Liver (tissue), 8 donors: ENCODE measurements at regions not wholly inside any gene's neighbourhood (a gene's known extent, or its start where the extent isn't known, plus 50 kb on each side); places are given as distances from the start of the nearest gene placed in this dataset.

Source experiments
- DNase-seq: peaks from one replicate; pipeline ENCODE4 v3.0.0-alpha.2; 2017; ENCODE audit warnings: low spot score
- H3K27ac ChIP-seq, 2 donors: one replicate each; pipeline ENCODE4 v1.7.0; 2013; ENCODE audit warnings: inconsistent platforms in 2 of 2, low read length in 2 of 2, control low read depth in 1 of 2, low read depth in 1 of 2, mild to moderate bottlenecking in 1 of 2
- H3K27me3 ChIP-seq, 4 donors: one replicate each; pipeline versions ENCODE4 v1.6.1 to v1.7.0; 2013; ENCODE audit warnings: low read length in 3 of 4, inconsistent platforms in 1 of 4, mild to moderate bottlenecking in 1 of 4, moderate library complexity in 1 of 4; ENCODE audit not compliant: control insufficient read depth in 4 of 4, insufficient read depth in 4 of 4
- H3K36me3 ChIP-seq, 4 donors: one replicate each; pipeline versions ENCODE4 v1.6.1 to v1.7.0; 2013; ENCODE audit warnings: low read length in 3 of 4, mild to moderate bottlenecking in 3 of 4, low read depth in 1 of 4, moderate library complexity in 1 of 4; ENCODE audit not compliant: control insufficient read depth in 4 of 4, insufficient read depth in 3 of 4
- H3K4me1 ChIP-seq, 4 donors: one replicate each; pipeline versions ENCODE4 v1.6.1 to v1.7.0; 2013; ENCODE audit warnings: low read length in 3 of 4, mild to moderate bottlenecking in 3 of 4, moderate library complexity in 1 of 4; ENCODE audit not compliant: control insufficient read depth in 4 of 4, insufficient read depth in 4 of 4
- H3K4me3 ChIP-seq, 3 donors: one replicate each; pipeline versions ENCODE4 v1.6.1 to v1.7.0; 2013; ENCODE audit warnings: low read length in 3 of 3, control low read depth in 1 of 3, low read depth in 1 of 3, mild to moderate bottlenecking in 1 of 3
- H3K9ac ChIP-seq, 2 donors: one replicate each; pipeline ENCODE4 v1.7.0; 2013; ENCODE audit warnings: low read length in 2 of 2, mild to moderate bottlenecking in 2 of 2, moderate library complexity in 2 of 2, control low read depth in 1 of 2, low read depth in 1 of 2
- H3K9me3 ChIP-seq, 4 donors: one replicate each; pipeline versions ENCODE4 v1.6.1 to v1.7.0; 2013; ENCODE audit warnings: low read length in 3 of 4; ENCODE audit not compliant: control insufficient read depth in 4 of 4
- EGR1 ChIP-seq, 2 donors: IDR thresholded peaks; 2 replicates each; pipeline ENCODE4 v1.6.1; 2016 to 2018; ENCODE audit warnings: antibody characterized with exemption in 2 of 2, low read depth in 2 of 2
- FOXA1 ChIP-seq: IDR thresholded peaks from 2 replicates; pipeline ENCODE4 v1.6.1; 2016; ENCODE audit warnings: antibody characterized with exemption
- FOXA2 ChIP-seq: IDR thresholded peaks from 2 replicates; pipeline ENCODE4 v1.6.1; 2016; ENCODE audit warnings: antibody characterized with exemption
- GABPA ChIP-seq, 2 donors: IDR thresholded peaks in 1 of 2; conservative IDR thresholded peaks in 1 of 2; 2 replicates each; pipeline ENCODE4 v1.6.1; 2016; ENCODE audit warnings: antibody characterized with exemption in 2 of 2, mild to moderate bottlenecking in 1 of 2, moderate library complexity in 1 of 2
- HNF4G ChIP-seq: IDR thresholded peaks from 2 replicates; pipeline ENCODE4 v1.6.1; 2016; ENCODE audit warnings: antibody characterized with exemption
- JUND ChIP-seq, 2 donors: IDR thresholded peaks; 2 replicates each; pipeline ENCODE4 v1.6.1; 2016; ENCODE audit warnings: antibody characterized with exemption in 2 of 2
- NR2F2 ChIP-seq: IDR thresholded peaks from 2 replicates; pipeline ENCODE4 v1.6.1; 2016; ENCODE audit warnings: antibody characterized with exemption
- RAD21 ChIP-seq, 2 donors: IDR thresholded peaks; 2 replicates each; pipeline ENCODE4 v1.6.1; 2016; ENCODE audit warnings: antibody characterized with exemption in 2 of 2, mild to moderate bottlenecking in 2 of 2
- RXRA ChIP-seq, 2 donors: IDR thresholded peaks; 2 replicates each; pipeline ENCODE4 v1.6.1; 2017 to 2018; ENCODE audit warnings: antibody characterized with exemption in 2 of 2, mild to moderate bottlenecking in 1 of 2
- SP1 ChIP-seq: IDR thresholded peaks from 2 replicates; pipeline ENCODE4 v1.6.1; 2018; ENCODE audit warnings: antibody characterized with exemption, mild to moderate bottlenecking
- TAF1 ChIP-seq: conservative IDR thresholded peaks from 2 replicates; pipeline ENCODE4 v1.6.1; 2016; ENCODE audit warnings: antibody characterized with exemption, mild to moderate bottlenecking
- YY1 ChIP-seq: IDR thresholded peaks from 2 replicates; pipeline ENCODE4 v1.6.1; 2016; ENCODE audit warnings: antibody characterized with exemption, mild to moderate bottlenecking
- WGBS: extraction: QIAGEN DNeasy Blood & Tissue Kit; methylation state at CpG from one replicate; pipeline ENCODE4 v1.1.7; 2013; 5-methylcytosine and 5-hydroxymethylcytosine counted together
- TF ChIP-seq, protein P1 (sequence below): IDR thresholded peaks from 2 replicates; pipeline ENCODE4 v1.6.1; 2016; ENCODE audit warnings: antibody characterized with exemption
- TF ChIP-seq, protein P2 (sequence below): IDR thresholded peaks from 2 replicates; pipeline ENCODE4 v1.6.1; 2016; ENCODE audit warnings: antibody characterized with exemption, mild to moderate bottlenecking
- TF ChIP-seq, protein P3 (sequence below): fragments of 150-350 bp; IDR thresholded peaks from 2 replicates; pipeline ENCODE4 v1.5.1; 2017; ENCODE audit warnings: improper control_type of control experiment, low read depth, low read length; ENCODE audit not compliant: missing input control
- TF ChIP-seq, protein P4 (sequence below): IDR thresholded peaks from 2 replicates; pipeline ENCODE4 v1.6.1; 2016; ENCODE audit warnings: antibody characterized with exemption
- TF ChIP-seq, protein P5 (sequence below): IDR thresholded peaks from 2 replicates; pipeline ENCODE4 v1.6.1; 2016; ENCODE audit warnings: antibody characterized with exemption
- donor health status: healthy.
- donor health status: healthy.
- donor health status: healthy.
- donor health status: healthy.
- donor health status: healthy.

DNA sequence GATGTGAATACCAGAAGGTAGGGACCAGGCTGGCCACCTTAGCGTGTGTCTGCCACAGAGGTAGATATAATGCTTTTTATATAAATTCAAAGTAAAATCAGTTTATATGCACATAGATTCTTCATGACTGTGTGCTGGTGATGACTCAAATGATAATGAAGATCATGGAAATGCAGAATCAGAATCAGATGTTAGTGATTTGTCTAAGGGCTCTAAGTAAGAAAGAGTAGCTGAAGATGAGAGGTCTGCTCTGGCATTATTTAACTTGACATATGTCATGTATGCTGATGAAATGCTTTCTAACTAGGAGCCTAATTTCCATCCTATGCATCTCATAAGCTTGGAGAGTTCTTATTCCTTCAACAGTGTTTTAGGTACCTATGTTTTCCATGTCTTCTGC lies 50.3 kb upstream of the DPH6 start:
- TF ChIP-seq TAF1 (no peak), RAD21 (IDR thresholded peaks at IDR 0.05) (no peak), FOXA2 (no peak), EGR1 (IDR thresholded peaks at IDR 0.05; ENCODE audit: low read depth in 2 of 2) (no peak), JUND (IDR thresholded peaks at IDR 0.05) (no peak), NR2F2 (no peak), GABPA (IDR thresholded peaks at IDR 0.05 in 1 of 2, conservative IDR thresholded peaks at IDR 0.05 in 1 of 2) (no peak), RXRA (IDR thresholded peaks at IDR 0.05) (no peak), YY1 (no peak)
- TF ChIP-seq, protein P1, sequence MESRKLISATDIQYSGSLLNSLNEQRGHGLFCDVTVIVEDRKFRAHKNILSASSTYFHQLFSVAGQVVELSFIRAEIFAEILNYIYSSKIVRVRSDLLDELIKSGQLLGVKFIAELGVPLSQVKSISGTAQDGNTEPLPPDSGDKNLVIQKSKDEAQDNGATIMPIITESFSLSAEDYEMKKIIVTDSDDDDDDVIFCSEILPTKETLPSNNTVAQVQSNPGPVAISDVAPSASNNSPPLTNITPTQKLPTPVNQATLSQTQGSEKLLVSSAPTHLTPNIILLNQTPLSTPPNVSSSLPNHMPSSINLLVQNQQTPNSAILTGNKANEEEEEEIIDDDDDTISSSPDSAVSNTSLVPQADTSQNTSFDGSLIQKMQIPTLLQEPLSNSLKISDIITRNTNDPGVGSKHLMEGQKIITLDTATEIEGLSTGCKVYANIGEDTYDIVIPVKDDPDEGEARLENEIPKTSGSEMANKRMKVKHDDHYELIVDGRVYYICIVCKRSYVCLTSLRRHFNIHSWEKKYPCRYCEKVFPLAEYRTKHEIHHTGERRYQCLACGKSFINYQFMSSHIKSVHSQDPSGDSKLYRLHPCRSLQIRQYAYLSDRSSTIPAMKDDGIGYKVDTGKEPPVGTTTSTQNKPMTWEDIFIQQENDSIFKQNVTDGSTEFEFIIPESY = no peak
- TF ChIP-seq, protein P2, sequence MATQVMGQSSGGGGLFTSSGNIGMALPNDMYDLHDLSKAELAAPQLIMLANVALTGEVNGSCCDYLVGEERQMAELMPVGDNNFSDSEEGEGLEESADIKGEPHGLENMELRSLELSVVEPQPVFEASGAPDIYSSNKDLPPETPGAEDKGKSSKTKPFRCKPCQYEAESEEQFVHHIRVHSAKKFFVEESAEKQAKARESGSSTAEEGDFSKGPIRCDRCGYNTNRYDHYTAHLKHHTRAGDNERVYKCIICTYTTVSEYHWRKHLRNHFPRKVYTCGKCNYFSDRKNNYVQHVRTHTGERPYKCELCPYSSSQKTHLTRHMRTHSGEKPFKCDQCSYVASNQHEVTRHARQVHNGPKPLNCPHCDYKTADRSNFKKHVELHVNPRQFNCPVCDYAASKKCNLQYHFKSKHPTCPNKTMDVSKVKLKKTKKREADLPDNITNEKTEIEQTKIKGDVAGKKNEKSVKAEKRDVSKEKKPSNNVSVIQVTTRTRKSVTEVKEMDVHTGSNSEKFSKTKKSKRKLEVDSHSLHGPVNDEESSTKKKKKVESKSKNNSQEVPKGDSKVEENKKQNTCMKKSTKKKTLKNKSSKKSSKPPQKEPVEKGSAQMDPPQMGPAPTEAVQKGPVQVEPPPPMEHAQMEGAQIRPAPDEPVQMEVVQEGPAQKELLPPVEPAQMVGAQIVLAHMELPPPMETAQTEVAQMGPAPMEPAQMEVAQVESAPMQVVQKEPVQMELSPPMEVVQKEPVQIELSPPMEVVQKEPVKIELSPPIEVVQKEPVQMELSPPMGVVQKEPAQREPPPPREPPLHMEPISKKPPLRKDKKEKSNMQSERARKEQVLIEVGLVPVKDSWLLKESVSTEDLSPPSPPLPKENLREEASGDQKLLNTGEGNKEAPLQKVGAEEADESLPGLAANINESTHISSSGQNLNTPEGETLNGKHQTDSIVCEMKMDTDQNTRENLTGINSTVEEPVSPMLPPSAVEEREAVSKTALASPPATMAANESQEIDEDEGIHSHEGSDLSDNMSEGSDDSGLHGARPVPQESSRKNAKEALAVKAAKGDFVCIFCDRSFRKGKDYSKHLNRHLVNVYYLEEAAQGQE = no peak
- TF ChIP-seq, protein P3, sequence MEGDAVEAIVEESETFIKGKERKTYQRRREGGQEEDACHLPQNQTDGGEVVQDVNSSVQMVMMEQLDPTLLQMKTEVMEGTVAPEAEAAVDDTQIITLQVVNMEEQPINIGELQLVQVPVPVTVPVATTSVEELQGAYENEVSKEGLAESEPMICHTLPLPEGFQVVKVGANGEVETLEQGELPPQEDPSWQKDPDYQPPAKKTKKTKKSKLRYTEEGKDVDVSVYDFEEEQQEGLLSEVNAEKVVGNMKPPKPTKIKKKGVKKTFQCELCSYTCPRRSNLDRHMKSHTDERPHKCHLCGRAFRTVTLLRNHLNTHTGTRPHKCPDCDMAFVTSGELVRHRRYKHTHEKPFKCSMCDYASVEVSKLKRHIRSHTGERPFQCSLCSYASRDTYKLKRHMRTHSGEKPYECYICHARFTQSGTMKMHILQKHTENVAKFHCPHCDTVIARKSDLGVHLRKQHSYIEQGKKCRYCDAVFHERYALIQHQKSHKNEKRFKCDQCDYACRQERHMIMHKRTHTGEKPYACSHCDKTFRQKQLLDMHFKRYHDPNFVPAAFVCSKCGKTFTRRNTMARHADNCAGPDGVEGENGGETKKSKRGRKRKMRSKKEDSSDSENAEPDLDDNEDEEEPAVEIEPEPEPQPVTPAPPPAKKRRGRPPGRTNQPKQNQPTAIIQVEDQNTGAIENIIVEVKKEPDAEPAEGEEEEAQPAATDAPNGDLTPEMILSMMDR = no peak
- TF ChIP-seq, protein P4, sequence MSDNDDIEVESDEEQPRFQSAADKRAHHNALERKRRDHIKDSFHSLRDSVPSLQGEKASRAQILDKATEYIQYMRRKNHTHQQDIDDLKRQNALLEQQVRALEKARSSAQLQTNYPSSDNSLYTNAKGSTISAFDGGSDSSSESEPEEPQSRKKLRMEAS = no peak
- TF ChIP-seq, protein P5, sequence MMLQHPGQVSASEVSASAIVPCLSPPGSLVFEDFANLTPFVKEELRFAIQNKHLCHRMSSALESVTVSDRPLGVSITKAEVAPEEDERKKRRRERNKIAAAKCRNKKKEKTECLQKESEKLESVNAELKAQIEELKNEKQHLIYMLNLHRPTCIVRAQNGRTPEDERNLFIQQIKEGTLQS = no peak

DNA sequence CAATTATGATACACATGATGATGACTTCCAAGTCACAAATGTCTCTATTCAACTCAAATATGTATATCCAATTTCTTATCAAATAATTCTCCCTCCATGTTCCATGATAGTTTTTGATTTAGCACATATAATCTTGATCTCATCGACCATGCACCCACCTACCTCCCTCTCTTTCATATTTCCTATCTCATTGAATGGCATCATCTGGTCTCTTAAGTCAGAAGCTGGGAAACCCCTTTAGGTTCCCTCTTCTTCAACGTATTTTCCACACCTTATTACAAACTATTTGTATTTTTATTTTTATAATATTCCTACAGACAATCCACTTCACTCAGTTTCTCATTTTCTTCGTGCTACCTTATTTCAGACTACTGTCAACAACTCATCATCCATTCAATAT lies 56.9 kb upstream of the DPH6 start:
- Histone ChIP-seq H3K36me3 (no peaks in the 10 kb centered on the region), H3K4me1 (no peaks in the 10 kb centered on the region), H3K9me3 (no peaks in the 10 kb centered on the region), H3K9ac (no peak overlapping the region), H3K27me3 (no peaks in the 10 kb centered on the region), H3K27ac (no peak overlapping the region), H3K4me3 (no peak overlapping the region)
- DNase-seq = no peak
- WGBS = 90% methylated on average over 3 of the region's 3 CpGs
- TF ChIP-seq, protein P1 = no peak
- TF ChIP-seq, protein P4 = no peak
- TF ChIP-seq RXRA (IDR thresholded peaks at IDR 0.05) (no peak), RAD21 (IDR thresholded peaks at IDR 0.05) (no peak), GABPA (IDR thresholded peaks at IDR 0.05 in 1 of 2, conservative IDR thresholded peaks at IDR 0.05 in 1 of 2) (no peak), FOXA2 (no peak), TAF1 (no peak), FOXA1 (no peak), HNF4G (no peak), JUND (IDR thresholded peaks at IDR 0.05) (no peak), YY1 (no peak), EGR1 (IDR thresholded peaks at IDR 0.05; ENCODE audit: low read depth in 2 of 2) (no peak), SP1 (no peak)
- TF ChIP-seq, protein P5 = no peak
- TF ChIP-seq, protein P2 = no peak

More for the DNA sequence above, 50.3 kb upstream of the DPH6 start:
- H3K4me1 ChIP-seq = no peaks in the 10 kb centered on the region
- H3K4me3 ChIP-seq = no peak overlapping the region
- DNase-seq = no peak
- no peak overlapping the region for H3K27ac ChIP-seq
- 97% methylated on average over 1 of the region's 1 CpG for WGBS
- no peaks in the 10 kb centered on the region for H3K9me3 ChIP-seq
- H3K36me3 ChIP-seq = no peaks in the 10 kb centered on the region
- no peaks in the 10 kb centered on the region for H3K27me3 ChIP-seq
- no peak overlapping the region for H3K9ac ChIP-seq
